Loucy (cell line): ENCODE measurements at regions not wholly inside any gene's neighbourhood (a gene's known extent, or its start where the extent isn't known, plus 50 kb on each side); places are given as distances from the start of the nearest gene placed in this dataset.

ENCODE experiments used
- H2AFZ ChIP-seq: fragments of 200-600 bp; sonication (generic); 2 replicates; pipeline ENCODE4 v1.6.0; 2016; ENCODE audit warnings: antibody characterized with exemption, mild to moderate bottlenecking, low read length, moderate library complexity
- H3F3A ChIP-seq: fragments of 200-600 bp; 2 replicates; pipeline ENCODE4 v1.6.0; 2016; ENCODE audit warnings: antibody characterized with exemption, low read depth, mild to moderate bottlenecking
- H3K27me3 ChIP-seq: fragments of 200-600 bp; sonication (generic); 2 replicates; pipeline ENCODE4 v1.6.1; 2014; ENCODE audit warnings: low read length, mild to moderate bottlenecking; ENCODE audit not compliant: insufficient read depth, poor library complexity, severe bottlenecking
- H3K36me3 ChIP-seq: fragments of 200-600 bp; sonication (generic); 2 replicates; pipeline ENCODE4 v1.6.1; 2016; ENCODE audit warnings: low read length; ENCODE audit not compliant: insufficient read depth
- H3K4me1 ChIP-seq: fragments of 200-600 bp; sonication (generic); 2 replicates; pipeline ENCODE4 v1.5.1; 2014; ENCODE audit warnings: low read length, mild to moderate bottlenecking; ENCODE audit not compliant: insufficient read depth, poor library complexity, severe bottlenecking
- H3K4me2 ChIP-seq: fragments of 200-600 bp; sonication (generic); 2 replicates; pipeline ENCODE4 v1.6.0; 2014; ENCODE audit warnings: antibody characterized with exemption, low read length, low read depth, mild to moderate bottlenecking; ENCODE audit not compliant: poor library complexity, severe bottlenecking
- H3K4me3 ChIP-seq: fragments of 200-600 bp; sonication (generic); 2 replicates; pipeline ENCODE4 v1.5.1; 2014; ENCODE audit warnings: low read length, mild to moderate bottlenecking, mixed read lengths; ENCODE audit not compliant: poor library complexity, severe bottlenecking
- H3K79me2 ChIP-seq: fragments of 200-600 bp; sonication (generic); 2 replicates; pipeline ENCODE4 v1.6.1; 2014; ENCODE audit warnings: low read length; ENCODE audit not compliant: insufficient read depth
- H3K9ac ChIP-seq: fragments of 200-600 bp; sonication (generic); 2 replicates; pipeline ENCODE4 v1.6.0; 2014; ENCODE audit warnings: mild to moderate bottlenecking, low read depth, low read length, moderate library complexity; ENCODE audit not compliant: poor library complexity, severe bottlenecking
- H3K9me2 ChIP-seq: fragments of 200-600 bp; sonication (generic); replicated peaks from 2 replicates; pipeline ENCODE4 v1.6.1; 2016; ENCODE audit warnings: low read depth, low read length, mixed read lengths
- H3K9me3 ChIP-seq: fragments of 200-600 bp; sonication (generic); 2 replicates; pipeline ENCODE4 v1.6.1; 2014; ENCODE audit warnings: mild to moderate bottlenecking, antibody characterized with exemption, low read length, low read depth; ENCODE audit not compliant: insufficient read depth
- H4K20me1 ChIP-seq: fragments of 200-600 bp; sonication (generic); 2 replicates; pipeline ENCODE4 v1.6.0; 2014; ENCODE audit warnings: antibody characterized with exemption, low read length, mild to moderate bottlenecking; ENCODE audit not compliant: insufficient read depth, poor library complexity, severe bottlenecking
- EZH2phosphoT487 ChIP-seq: fragments of 200-600 bp; IDR thresholded peaks from 2 replicates; pipeline ENCODE4 v1.6.1; 2018; ENCODE audit warnings: antibody characterized with exemption, mild to moderate bottlenecking, moderate library complexity, borderline replicate concordance
- TF ChIP-seq, protein P1 (sequence below): fragments of 200-600 bp; sonication (generic); conservative IDR thresholded peaks from 2 replicates; pipeline ENCODE4 v1.5.1; 2014; ENCODE audit warnings: mild to moderate bottlenecking, antibody characterized with exemption, low read length

DNA sequence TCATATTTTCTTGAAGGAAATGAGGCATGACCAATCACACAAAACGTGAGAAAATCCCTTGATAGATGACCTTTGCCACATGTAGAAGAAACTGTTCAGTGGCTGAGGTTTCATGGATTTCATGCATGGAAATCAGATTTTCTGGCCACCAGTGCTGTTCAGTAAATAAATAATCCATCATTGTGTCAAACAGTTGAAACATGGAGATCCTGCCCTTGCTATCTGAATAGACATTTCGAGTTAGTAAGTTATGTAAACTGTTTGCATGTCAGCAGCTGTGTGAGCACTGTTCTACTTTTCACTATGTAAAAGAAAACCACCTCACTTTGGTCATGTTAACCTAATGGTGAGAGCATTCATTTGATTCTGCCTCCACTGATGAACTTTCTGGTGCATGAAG lies 793.9 kb upstream of the EPHA7 start:
- TF ChIP-seq, protein P1, sequence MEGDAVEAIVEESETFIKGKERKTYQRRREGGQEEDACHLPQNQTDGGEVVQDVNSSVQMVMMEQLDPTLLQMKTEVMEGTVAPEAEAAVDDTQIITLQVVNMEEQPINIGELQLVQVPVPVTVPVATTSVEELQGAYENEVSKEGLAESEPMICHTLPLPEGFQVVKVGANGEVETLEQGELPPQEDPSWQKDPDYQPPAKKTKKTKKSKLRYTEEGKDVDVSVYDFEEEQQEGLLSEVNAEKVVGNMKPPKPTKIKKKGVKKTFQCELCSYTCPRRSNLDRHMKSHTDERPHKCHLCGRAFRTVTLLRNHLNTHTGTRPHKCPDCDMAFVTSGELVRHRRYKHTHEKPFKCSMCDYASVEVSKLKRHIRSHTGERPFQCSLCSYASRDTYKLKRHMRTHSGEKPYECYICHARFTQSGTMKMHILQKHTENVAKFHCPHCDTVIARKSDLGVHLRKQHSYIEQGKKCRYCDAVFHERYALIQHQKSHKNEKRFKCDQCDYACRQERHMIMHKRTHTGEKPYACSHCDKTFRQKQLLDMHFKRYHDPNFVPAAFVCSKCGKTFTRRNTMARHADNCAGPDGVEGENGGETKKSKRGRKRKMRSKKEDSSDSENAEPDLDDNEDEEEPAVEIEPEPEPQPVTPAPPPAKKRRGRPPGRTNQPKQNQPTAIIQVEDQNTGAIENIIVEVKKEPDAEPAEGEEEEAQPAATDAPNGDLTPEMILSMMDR = no peak
- no peak overlapping the region for H3K9ac ChIP-seq
- H3K4me2 ChIP-seq = no peak overlapping the region
- H4K20me1 ChIP-seq = no peaks in the 10 kb centered on the region
- no peak overlapping the region for H3K4me3 ChIP-seq
- no peaks in the 10 kb centered on the region for H3K36me3 ChIP-seq
- no peaks in the 10 kb centered on the region for H3K9me3 ChIP-seq
- H3F3A ChIP-seq = no peaks in the 10 kb centered on the region
- no peaks in the 10 kb centered on the region for H3K4me1 ChIP-seq
- H3K9me2 ChIP-seq = no peaks in the 10 kb centered on the region
- no peaks in the 10 kb centered on the region for H3K27me3 ChIP-seq
- H2AFZ ChIP-seq = no peak overlapping the region
- no peaks in the 10 kb centered on the region for H3K79me2 ChIP-seq

DNA sequence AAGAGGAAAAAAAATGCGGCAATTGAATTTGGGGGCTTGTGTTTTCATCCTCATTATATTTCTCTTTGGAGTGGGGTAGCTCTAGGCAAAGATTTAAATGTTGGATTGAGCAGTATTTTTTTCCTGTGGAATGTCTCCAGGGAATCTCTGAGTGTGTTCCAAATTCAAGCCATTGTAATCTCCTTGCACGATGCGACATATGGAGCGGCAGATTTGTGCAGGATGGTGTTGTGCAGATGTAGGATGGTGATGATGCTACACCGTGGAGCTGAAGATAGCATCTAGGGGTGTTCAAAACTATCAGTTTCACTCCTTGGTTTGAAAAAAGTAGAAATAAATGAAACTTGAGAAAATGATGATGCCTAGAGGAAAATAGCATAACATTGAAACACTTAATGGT lies 777.5 kb upstream of the EPHA7 start:
- no peaks in the 10 kb centered on the region for H3K27me3 ChIP-seq
- TF ChIP-seq, protein P1 = no peak
- TF ChIP-seq EZH2phosphoT487 = no peak
- H3K79me2 ChIP-seq = no peaks in the 10 kb centered on the region
- no peak overlapping the region for H2AFZ ChIP-seq
- no peak overlapping the region for H3K9ac ChIP-seq
- H3K9me3 ChIP-seq = no peaks in the 10 kb centered on the region
- no peak overlapping the region for H3K4me3 ChIP-seq
- H3K9me2 ChIP-seq = no peaks in the 10 kb centered on the region
- H3K4me1 ChIP-seq = no peaks in the 10 kb centered on the region
- no peaks in the 10 kb centered on the region for H3F3A ChIP-seq
- H4K20me1 ChIP-seq = no peaks in the 10 kb centered on the region
- no peak overlapping the region for H3K4me2 ChIP-seq
- no peaks in the 10 kb centered on the region for H3K36me3 ChIP-seq

DNA sequence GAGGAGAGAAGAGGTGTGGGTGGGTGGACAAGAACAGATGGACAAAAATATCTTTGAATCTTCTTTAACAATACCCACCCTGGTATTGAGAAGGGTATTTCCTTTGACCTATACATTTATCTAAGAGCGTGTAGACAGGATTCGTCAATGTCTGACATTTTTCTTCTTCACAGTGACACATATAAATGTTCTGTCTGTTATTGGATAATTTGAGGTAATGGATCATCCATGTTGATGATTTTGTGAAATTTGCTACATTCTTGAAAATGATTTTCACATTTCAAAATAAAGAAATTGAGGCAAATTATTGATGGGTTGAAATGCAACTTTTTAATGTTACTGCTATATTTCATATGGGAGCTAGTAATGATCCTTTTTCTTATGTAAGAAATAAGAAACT lies 770.7 kb upstream of the EPHA7 start:
- Histone ChIP-seq H3F3A (no peaks in the 10 kb centered on the region), H3K9ac (no peak overlapping the region), H3K27me3 (no peaks in the 10 kb centered on the region), H3K79me2 (no peaks in the 10 kb centered on the region), H3K9me2 (no peaks in the 10 kb centered on the region), H3K4me3 (no peak overlapping the region), H2AFZ (no peak overlapping the region), H3K4me2 (no peak overlapping the region), H4K20me1 (no peaks in the 10 kb centered on the region), H3K4me1 (no peaks in the 10 kb centered on the region), H3K9me3 (no peaks in the 10 kb centered on the region), H3K36me3 (no peaks in the 10 kb centered on the region)
- TF ChIP-seq EZH2phosphoT487 = no peak
- TF ChIP-seq, protein P1 = no peak
